Stimulated activated effector memory CD8-positive, alpha-beta T cell treated with anti-CD3 and anti-CD28 coated beads, Interleukin-12 subunit alpha, Interleukin-12 subunit beta, amount 100 ng/mL, for 72 hours (primary cell): ENCODE measurements at regions not wholly inside any gene's neighbourhood (a gene's known extent, or its start where the extent isn't known, plus 50 kb on each side); places are given as distances from the start of the nearest gene placed in this dataset.
"Not testable (repeated sequence)": the region's sequence is repeated elsewhere in the genome, so short reads cannot be mapped to it uniquely, and the experiment has no call there.

ENCODE experiments used
- ATAC-seq: fragments of 150-1000 bp; cut with Tn5 transposase; 2 replicates; pipeline ENCODE4 v1.10.0; 2021
- DNase-seq, 2 donors: peaks; one replicate each; pipeline ENCODE4 v3.0.0; 2021 to 2022; ENCODE audit warnings: low spot score in 2 of 2
- H3K27ac Mint-ChIP-seq: one replicate; pipeline ENCODE4 v1.8.0; 2022; ENCODE audit warnings: mild to moderate bottlenecking, mixed read lengths
- H3K36me3 Mint-ChIP-seq: one replicate; pipeline ENCODE4 v1.8.0; 2022; ENCODE audit warnings: mild to moderate bottlenecking, mixed read lengths
- H3K4me1 Mint-ChIP-seq: one replicate; pipeline ENCODE4 v1.8.0; 2022; ENCODE audit warnings: mixed read lengths
- H3K4me3 Mint-ChIP-seq: one replicate; pipeline ENCODE4 v1.8.0; 2022; ENCODE audit warnings: mild to moderate bottlenecking, mixed read lengths
- H3K9me3 Mint-ChIP-seq: one replicate; pipeline ENCODE4 v1.8.0; 2022; ENCODE audit warnings: mixed read lengths

- DNase-seq (no peak), ATAC-seq (no peak)
- Mint-ChIP-seq H3K27ac (no peak overlapping the region), H3K4me3 (no peak overlapping the region), H3K9me3 (peaks cover 16% of the 10 kb centered on the region), H3K4me1 (no peaks in the 10 kb centered on the region), H3K36me3 (no peaks in the 10 kb centered on the region)
Observed at GRCh38 chr11:28919194-28919593, 811.0 kb downstream of the METTL15 start.

- Mint-ChIP-seq H3K27ac (no peak overlapping the region), H3K9me3 (peaks cover 22% of the 10 kb centered on the region), H3K4me1 (no peaks in the 10 kb centered on the region), H3K4me3 (no peak overlapping the region), H3K36me3 (no peaks in the 10 kb centered on the region)
- no peak for DNase-seq
- ATAC-seq, result no peak
Observed at GRCh38 chr11:28913883-28914282, 805.7 kb downstream of the METTL15 start.

GRCh38 chr11:28911829-28912228, 803.6 kb downstream of the METTL15 start:
- DNase-seq (no peak), ATAC-seq (no peak)
- Mint-ChIP-seq H3K36me3 (no peaks in the 10 kb centered on the region), H3K9me3 (peaks cover 20% of the 10 kb centered on the region), H3K4me3 (no peak overlapping the region), H3K4me1 (no peaks in the 10 kb centered on the region), H3K27ac (no peak overlapping the region)

- Mint-ChIP-seq H3K9me3 (peaks cover 16% of the 10 kb centered on the region), H3K4me3 (no peak overlapping the region), H3K4me1 (no peaks in the 10 kb centered on the region), H3K36me3 (no peaks in the 10 kb centered on the region), H3K27ac (no peak overlapping the region)
- DNase-seq, result no peak
- ATAC-seq, result no peak
Observed at GRCh38 chr11:28910926-28911325, 802.7 kb downstream of the METTL15 start.

- ATAC-seq, result no peak
- peaks cover 10% of the 10 kb centered on the region for H3K9me3 Mint-ChIP-seq
- H3K27ac Mint-ChIP-seq, result no peak overlapping the region
- H3K4me3 Mint-ChIP-seq, result no peak overlapping the region
- H3K36me3 Mint-ChIP-seq, result no peaks in the 10 kb centered on the region
- DNase-seq, result no peak
- no peaks in the 10 kb centered on the region for H3K4me1 Mint-ChIP-seq
Observed at GRCh38 chr11:28903716-28904115, 795.5 kb downstream of the METTL15 start.

GRCh38 chr11:28900427-28900826, 792.2 kb downstream of the METTL15 start:
- Mint-ChIP-seq H3K36me3 (no peaks in the 10 kb centered on the region), H3K4me3 (no peak overlapping the region), H3K27ac (no peak overlapping the region), H3K4me1 (no peaks in the 10 kb centered on the region), H3K9me3 (peaks cover 5% of the 10 kb centered on the region)
- DNase-seq, result no peak
- ATAC-seq, result no peak

- Mint-ChIP-seq H3K9me3 (peaks cover 8% of the 10 kb centered on the region), H3K36me3 (no peaks in the 10 kb centered on the region), H3K4me1 (no peaks in the 10 kb centered on the region), H3K4me3 (no peak overlapping the region), H3K27ac (no peak overlapping the region)
- ATAC-seq (no peak), DNase-seq (no peak)
Observed at GRCh38 chr11:28899706-28900105, 791.5 kb downstream of the METTL15 start.

GRCh38 chr11:28890601-28891040, 782.4 kb downstream of the METTL15 start:
- not testable (repeated sequence) for H3K27ac Mint-ChIP-seq, H3K36me3 Mint-ChIP-seq, ATAC-seq, DNase-seq, H3K4me1 Mint-ChIP-seq, H3K4me3 Mint-ChIP-seq
- H3K9me3 Mint-ChIP-seq, result peaks cover 13% of the 10 kb centered on the region

- H3K4me3 Mint-ChIP-seq, result no peak overlapping the region
- H3K36me3 Mint-ChIP-seq, result no peaks in the 10 kb centered on the region
- H3K4me1 Mint-ChIP-seq, result no peaks in the 10 kb centered on the region
- no peak overlapping the region for H3K27ac Mint-ChIP-seq
- H3K9me3 Mint-ChIP-seq, result peaks cover 12% of the 10 kb centered on the region
- no peak for DNase-seq
- ATAC-seq, result no peak
Observed at GRCh38 chr11:28887681-28888080, 779.5 kb downstream of the METTL15 start.

GRCh38 chr11:28879869-28880268, 771.7 kb downstream of the METTL15 start:
- no peaks in the 10 kb centered on the region for H3K4me1 Mint-ChIP-seq
- ATAC-seq, result no peak
- no peak overlapping the region for H3K27ac Mint-ChIP-seq
- DNase-seq, result no peak
- peaks cover 19% of the 10 kb centered on the region for H3K9me3 Mint-ChIP-seq
- H3K36me3 Mint-ChIP-seq, result no peaks in the 10 kb centered on the region
- H3K4me3 Mint-ChIP-seq, result no peak overlapping the region

GRCh38 chr11:28878025-28878424, 769.8 kb downstream of the METTL15 start:
- Mint-ChIP-seq H3K27ac (no peak overlapping the region), H3K4me3 (no peak overlapping the region), H3K4me1 (no peaks in the 10 kb centered on the region), H3K36me3 (no peaks in the 10 kb centered on the region), H3K9me3 (peaks cover 14% of the 10 kb centered on the region)
- DNase-seq (no peak), ATAC-seq (no peak)

GRCh38 chr11:28877340-28877739, 769.2 kb downstream of the METTL15 start:
- H3K4me1 Mint-ChIP-seq, result no peaks in the 10 kb centered on the region
- peaks cover 10% of the 10 kb centered on the region for H3K9me3 Mint-ChIP-seq
- no peak overlapping the region for H3K4me3 Mint-ChIP-seq
- no peak overlapping the region for H3K27ac Mint-ChIP-seq
- no peaks in the 10 kb centered on the region for H3K36me3 Mint-ChIP-seq
- DNase-seq (no peak), ATAC-seq (no peak)

- Mint-ChIP-seq H3K9me3 (peaks cover 13% of the 10 kb centered on the region), H3K4me1 (no peaks in the 10 kb centered on the region), H3K4me3 (no peak overlapping the region), H3K27ac (no peak overlapping the region), H3K36me3 (no peaks in the 10 kb centered on the region)
- DNase-seq (no peak), ATAC-seq (no peak)
Observed at GRCh38 chr11:28874706-28875105, 766.5 kb downstream of the METTL15 start.

GRCh38 chr11:28871090-28871489, 762.9 kb downstream of the METTL15 start:
- Mint-ChIP-seq H3K4me1 (no peaks in the 10 kb centered on the region), H3K36me3 (no peaks in the 10 kb centered on the region), H3K4me3 (no peak overlapping the region), H3K9me3 (peaks cover 11% of the 10 kb centered on the region), H3K27ac (no peak overlapping the region)
- no peak for ATAC-seq
- no peak for DNase-seq

GRCh38 chr11:28863422-28863821, 755.2 kb downstream of the METTL15 start:
- Mint-ChIP-seq H3K4me1 (no peaks in the 10 kb centered on the region), H3K4me3 (no peak overlapping the region), H3K36me3 (no peaks in the 10 kb centered on the region), H3K9me3 (peaks cover 18% of the 10 kb centered on the region), H3K27ac (no peak overlapping the region)
- DNase-seq (no peak), ATAC-seq (no peak)

- no peaks in the 10 kb centered on the region for H3K4me1 Mint-ChIP-seq
- H3K27ac Mint-ChIP-seq, result no peak overlapping the region
- ATAC-seq, result no peak
- no peak overlapping the region for H3K4me3 Mint-ChIP-seq
- no peak for DNase-seq
- H3K36me3 Mint-ChIP-seq, result no peaks in the 10 kb centered on the region
- peaks cover 23% of the 10 kb centered on the region for H3K9me3 Mint-ChIP-seq
Observed at GRCh38 chr11:28860893-28861292, 752.7 kb downstream of the METTL15 start.

- H3K36me3 Mint-ChIP-seq, result no peaks in the 10 kb centered on the region
- H3K4me3 Mint-ChIP-seq, result no peak overlapping the region
- H3K4me1 Mint-ChIP-seq, result no peaks in the 10 kb centered on the region
- DNase-seq (no peak), ATAC-seq (no peak)
- no peak overlapping the region for H3K27ac Mint-ChIP-seq
- H3K9me3 Mint-ChIP-seq, result peaks cover 18% of the 10 kb centered on the region
Observed at GRCh38 chr11:28858076-28858475, 749.9 kb downstream of the METTL15 start.
